CD14-positive monocyte (primary cell): ENCODE measurements at regions not wholly inside any gene's neighbourhood (a gene's known extent, or its start where the extent isn't known, plus 50 kb on each side); places are given as distances from the start of the nearest gene placed in this dataset.

Source experiments
- DNase-seq, 3 donors: peaks; one replicate each; pipeline ENCODE4 v3.0.0-alpha.2; 2011 to 2022
- H2AFZ ChIP-seq: 2 replicates; pipeline ENCODE4 v1.6.0; 2012; ENCODE audit warnings: mild to moderate bottlenecking, low read depth, low read length, inconsistent platforms; ENCODE audit not compliant: insufficient read depth, poor library complexity, severe bottlenecking
- H3K27ac ChIP-seq, 2 donors: 1 replicate in 1 of 2; 2 replicates in 1 of 2; pipeline ENCODE4 v1.5.1; 2012 to 2013; ENCODE audit warnings: low read length in 2 of 2, control low read depth in 1 of 2, inconsistent platforms in 1 of 2, low read depth in 1 of 2, mild to moderate bottlenecking in 1 of 2
- H3K27me3 ChIP-seq, 2 donors: one replicate each; pipeline versions ENCODE4 v1.6.0 to v1.6.1; 2011 to 2013; ENCODE audit warnings: low read length in 2 of 2; ENCODE audit not compliant: control insufficient read depth in 2 of 2, insufficient read depth in 2 of 2
- H3K36me3 ChIP-seq, 2 donors: replicated peaks in 1 of 2; 1 replicate in 1 of 2; 2 replicates in 1 of 2; pipeline versions ENCODE4 v1.5.1 to v1.6.1; 2012 to 2013; ENCODE audit warnings: low read length in 2 of 2, control low read depth in 1 of 2, inconsistent platforms in 1 of 2, mild to moderate bottlenecking in 1 of 2; ENCODE audit not compliant: insufficient read depth in 2 of 2, control insufficient read depth in 1 of 2
- H3K4me1 ChIP-seq, 2 donors: 1 replicate in 1 of 2; 2 replicates in 1 of 2; pipeline versions ENCODE4 v1.5.1 to v1.6.1; 2012 to 2013; ENCODE audit warnings: low read length in 2 of 2, control low read depth in 1 of 2, inconsistent platforms in 1 of 2, mild to moderate bottlenecking in 1 of 2, moderate library complexity in 1 of 2; ENCODE audit not compliant: insufficient read depth in 2 of 2, control insufficient read depth in 1 of 2
- H3K4me2 ChIP-seq: replicated peaks from 2 replicates; pipeline ENCODE3; 2012; ENCODE audit warnings: low read length, moderate library complexity, mild to moderate bottlenecking; ENCODE audit not compliant: poor library complexity, severe bottlenecking; ENCODE audit errors: extremely low read depth
- H3K4me3 ChIP-seq, 3 experiments: fragments of 200-600 bp in 1 of 3; sonication (generic) in 1 of 3; replicated peaks in 1 of 3; 1 replicate in 2 of 3; 2 replicates in 1 of 3; pipeline ENCODE4 v1.5.1; 2011 to 2013; ENCODE audit warnings: low read length in 3 of 3, mild to moderate bottlenecking in 3 of 3, control low read depth in 2 of 3, low read depth in 2 of 3, inconsistent platforms in 1 of 3, moderate library complexity in 1 of 3
- H3K79me2 ChIP-seq: 2 replicates; pipeline ENCODE4 v1.6.0; 2012; ENCODE audit warnings: mild to moderate bottlenecking, control low read depth, inconsistent platforms, low read length, moderate library complexity; ENCODE audit not compliant: insufficient read depth
- H3K9ac ChIP-seq: 2 replicates; pipeline ENCODE4 v1.6.0; 2017; ENCODE audit warnings: low read length, mild to moderate bottlenecking; ENCODE audit not compliant: insufficient read depth, poor library complexity, severe bottlenecking
- H3K9me3 ChIP-seq, 2 donors: replicated peaks in 1 of 2; 1 replicate in 1 of 2; 2 replicates in 1 of 2; pipeline versions ENCODE4 v1.5.1 to v1.6.1; 2012 to 2013; ENCODE audit warnings: low read length in 2 of 2, control low read depth in 1 of 2; ENCODE audit not compliant: control insufficient read depth in 1 of 2, insufficient read depth in 1 of 2
- H4K20me1 ChIP-seq: 2 replicates; pipeline ENCODE4 v1.6.0; 2012; ENCODE audit warnings: mild to moderate bottlenecking, low read length, control low read depth, moderate library complexity; ENCODE audit not compliant: insufficient read depth
- H3K27ac Mint-ChIP-seq, 7 donors: one replicate each; pipeline ENCODE4 v1.8.0; 2020; ENCODE audit warnings: mild to moderate bottlenecking in 7 of 7, mixed read lengths in 7 of 7, moderate library complexity in 6 of 7, inconsistent platforms in 2 of 7
- H3K27me3 Mint-ChIP-seq, 3 donors: one replicate each; pipeline ENCODE4 v1.8.0; 2021 to 2022; ENCODE audit warnings: low read depth in 3 of 3, mild to moderate bottlenecking in 3 of 3, mixed read lengths in 3 of 3, moderate library complexity in 3 of 3, inconsistent platforms in 1 of 3
- H3K36me3 Mint-ChIP-seq, 2 donors: one replicate each; pipeline ENCODE4 v1.8.0; 2020; ENCODE audit warnings: mixed read lengths in 2 of 2, inconsistent platforms in 1 of 2, mild to moderate bottlenecking in 1 of 2
- H3K4me1 Mint-ChIP-seq: one replicate; pipeline ENCODE4 v1.8.0; 2020; ENCODE audit warnings: mild to moderate bottlenecking, mixed read lengths
- H3K4me3 Mint-ChIP-seq, 2 donors: one replicate each; pipeline ENCODE4 v1.8.0; 2020; ENCODE audit warnings: mild to moderate bottlenecking in 2 of 2, mixed read lengths in 2 of 2, moderate library complexity in 1 of 2
- H3K9me3 Mint-ChIP-seq, 7 donors: one replicate each; pipeline ENCODE4 v1.8.0; 2020 to 2022; ENCODE audit warnings: mixed read lengths in 7 of 7, mild to moderate bottlenecking in 6 of 7, moderate library complexity in 6 of 7, inconsistent platforms in 2 of 7
- CTCF ChIP-seq: fragments of 200-600 bp; IDR thresholded peaks from one replicate; pipeline ENCODE4 v1.8.0; 2022; ENCODE audit warnings: antibody characterized with exemption, mild to moderate bottlenecking
- WGBS: methylation state at CpG from one replicate; pipeline ENCODE4 v1.1.5; 2013; ENCODE audit warnings: missing lambda C conversion rate; ENCODE audit not compliant: insufficient coverage; 5-methylcytosine and 5-hydroxymethylcytosine counted together
- intact Hi-C, 2 donors: fragments of 100-400 bp; cut with micrococcal nuclease; formaldehyde crosslinking; loops; one replicate each; pipeline versions ENCODE4 v1.15.0 to v1.15.1; 2023

GRCh38 chr1:194331758-194332157 lies 1145.3 kb upstream of the B3GALT2 start:
- H3K4me3 ChIP-seq: no peak overlapping the region
- H3K79me2 ChIP-seq: no peaks in the 10 kb centered on the region
- H2AFZ ChIP-seq: no peak overlapping the region
- no peaks in the 10 kb centered on the region for H3K27me3 Mint-ChIP-seq
- intact Hi-C loops: no loop called here
- H3K9ac ChIP-seq: no peak overlapping the region
- WGBS: no CpG with 5 or more reads among the region's 2 CpGs
- H3K36me3 Mint-ChIP-seq: no peaks in the 10 kb centered on the region
- no peak overlapping the region for H3K4me3 Mint-ChIP-seq
- DNase-seq: no peak
- no peak overlapping the region for H3K4me2 ChIP-seq
- no peaks in the 10 kb centered on the region for H3K9me3 ChIP-seq
- no peak overlapping the region for H3K27ac ChIP-seq
- no peak for TF ChIP-seq CTCF
- H3K4me1 Mint-ChIP-seq: no peaks in the 10 kb centered on the region
- peaks cover 0 to 2% (median 0%) of the 10 kb centered on the region in 7 donors for H3K9me3 Mint-ChIP-seq
- H3K27ac Mint-ChIP-seq: no peak overlapping the region
- H3K27me3 ChIP-seq: no peaks in the 10 kb centered on the region
- H4K20me1 ChIP-seq: no peaks in the 10 kb centered on the region
- no peaks in the 10 kb centered on the region for H3K4me1 ChIP-seq
- no peaks in the 10 kb centered on the region for H3K36me3 ChIP-seq

- no peaks in the 10 kb centered on the region for H3K79me2 ChIP-seq
- TF ChIP-seq CTCF: no peak
- Mint-ChIP-seq H3K9me3 (no peaks in the 10 kb centered on the region), H3K4me3 (no peak overlapping the region), H3K27ac (no peak overlapping the region), H3K27me3 (no peaks in the 10 kb centered on the region), H3K4me1 (no peaks in the 10 kb centered on the region), H3K36me3 (no peaks in the 10 kb centered on the region)
- no peaks in the 10 kb centered on the region for H3K4me1 ChIP-seq
- intact Hi-C loops: no loop called here
- H3K4me2 ChIP-seq: no peak overlapping the region
- H3K27me3 ChIP-seq: no peaks in the 10 kb centered on the region
- H2AFZ ChIP-seq: no peak overlapping the region
- H3K36me3 ChIP-seq: no peaks in the 10 kb centered on the region
- H3K27ac ChIP-seq: no peak overlapping the region
- DNase-seq: no peak
- WGBS: no CpG with 5 or more reads among the region's 4 CpGs
- H3K9me3 ChIP-seq: no peaks in the 10 kb centered on the region
- H3K4me3 ChIP-seq: no peak overlapping the region
- H4K20me1 ChIP-seq: no peaks in the 10 kb centered on the region
- no peak overlapping the region for H3K9ac ChIP-seq
Measured at GRCh38 chr1:194322751-194323150, 1136.3 kb upstream of the B3GALT2 start.
